GM19043 (cell line): ENCODE measurements at regions not wholly inside any gene's neighbourhood (a gene's known extent, or its start where the extent isn't known, plus 50 kb on each side); places are given as distances from the start of the nearest gene placed in this dataset.

Source experiments
- ATAC-seq: cut with Tn5 transposase; IDR thresholded peaks from one replicate; pipeline ENCODE4 v1.9.1; 2021; ENCODE audit warnings: low read depth; ENCODE audit not compliant: unreplicated experiment

DNA sequence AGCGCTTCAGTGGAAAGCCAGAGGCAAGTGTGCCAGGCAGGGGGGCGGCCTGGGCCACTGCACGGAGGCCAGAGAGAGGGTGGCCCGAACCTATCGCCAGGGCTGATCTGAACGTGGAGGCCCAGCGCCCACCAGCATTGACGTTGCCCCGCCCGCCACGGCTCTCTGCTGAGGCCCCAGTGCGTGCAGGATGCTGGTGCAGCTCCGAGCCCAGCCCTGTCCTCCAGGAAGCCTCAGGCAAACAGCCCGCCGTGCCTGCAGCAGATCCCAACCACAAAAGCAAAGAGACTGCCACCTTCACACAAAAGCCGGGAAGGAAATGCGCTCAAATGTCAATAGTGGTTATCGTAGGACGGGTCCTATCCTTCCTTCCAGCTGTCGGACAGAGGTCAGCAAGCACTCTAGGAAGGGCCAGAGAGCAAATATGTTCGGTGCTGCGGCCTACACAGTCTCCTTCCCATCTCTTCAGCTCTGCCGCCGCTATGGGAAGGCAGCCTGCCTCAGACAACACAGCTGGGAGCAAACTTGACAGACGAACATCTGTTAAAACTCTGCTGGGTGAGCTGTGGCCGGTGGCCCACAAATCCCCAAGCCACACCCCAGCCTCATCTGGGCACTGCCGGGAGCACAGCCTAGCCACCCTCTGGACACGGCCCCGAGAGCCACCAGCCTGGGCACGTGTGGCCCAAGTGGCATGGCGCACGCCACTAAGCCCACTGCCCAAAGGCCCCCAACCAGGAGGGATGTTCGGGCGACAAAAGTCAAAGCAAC, 146.2 kb downstream of the CRYBB2 start:
- no peak for ATAC-seq

- ATAC-seq: no peak
Observed at GRCh38 chr22:25366408-25366807, 147.0 kb downstream of the CRYBB2 start.

DNA sequence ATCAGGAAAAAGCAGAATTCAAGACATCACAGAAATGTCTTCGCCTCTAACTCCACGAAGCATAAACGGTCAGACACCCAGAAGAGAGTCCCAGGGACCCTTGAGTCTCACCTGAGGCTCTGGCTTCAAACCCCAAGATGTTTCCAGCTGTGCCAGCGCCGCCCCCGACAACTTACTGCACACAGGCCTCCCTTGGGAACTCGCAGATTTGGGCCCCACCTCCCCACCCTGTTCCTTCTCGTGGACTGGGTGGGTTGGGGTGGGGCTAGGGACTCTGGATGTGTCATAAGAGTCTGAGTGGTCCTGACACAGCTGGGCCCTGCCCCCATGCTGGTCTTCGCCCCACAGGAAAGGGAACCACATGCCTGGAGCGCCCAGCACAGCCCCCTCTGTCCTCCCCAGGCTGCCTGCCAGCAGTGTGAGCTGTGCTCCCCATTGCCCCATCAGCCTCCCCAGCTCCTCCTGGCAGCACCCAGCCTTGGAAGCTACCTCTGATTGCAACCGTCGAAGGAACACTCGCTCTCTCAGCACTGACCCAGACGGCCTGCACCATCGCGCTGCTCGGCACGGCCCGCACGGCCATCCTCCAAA, 147.5 kb downstream of the CRYBB2 start:
- no peak for ATAC-seq

- no peak for ATAC-seq
Observed at GRCh38 chr22:25367756-25368155, 148.3 kb downstream of the CRYBB2 start.

DNA sequence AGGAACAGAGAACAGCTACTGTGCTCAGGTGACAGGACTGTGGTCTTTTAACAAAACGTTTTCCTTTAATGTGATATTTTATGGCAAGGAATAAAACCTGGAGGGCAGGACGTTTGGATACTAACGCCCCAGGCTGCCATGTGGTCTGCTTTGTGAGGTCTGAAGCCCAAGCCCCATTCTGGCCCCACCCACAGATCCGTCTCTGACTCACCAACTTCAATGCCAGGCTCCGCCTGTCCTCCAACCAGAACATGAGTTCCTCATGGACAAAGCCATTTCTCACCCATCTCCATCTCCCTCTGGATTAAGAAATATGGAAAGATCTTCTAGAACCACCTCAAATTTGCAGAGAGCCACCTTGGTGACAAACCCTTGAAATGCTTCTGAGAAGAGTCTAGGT, 148.8 kb downstream of the CRYBB2 start:
- ATAC-seq: no peak

GRCh38 chr22:25369041-25369440, 149.6 kb downstream of the CRYBB2 start:
- ATAC-seq: no peak

DNA sequence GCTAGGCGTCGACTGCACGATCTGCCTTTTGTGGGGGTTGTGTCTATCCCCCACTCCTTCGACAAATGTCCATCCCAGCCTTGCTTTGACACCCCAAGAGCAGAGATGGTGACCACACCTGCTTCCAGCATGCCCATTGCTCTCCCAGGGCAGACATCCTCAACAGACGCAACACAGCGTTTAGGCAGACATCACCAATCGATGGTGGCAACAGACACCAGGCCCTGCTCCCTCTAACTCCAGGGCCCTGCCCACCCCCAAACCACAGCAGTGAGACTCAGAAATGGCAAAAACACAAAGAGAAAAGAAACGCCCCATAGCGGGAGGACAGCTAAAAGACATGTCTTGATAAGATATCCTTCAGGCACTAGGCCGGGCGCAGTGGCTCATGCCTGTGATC, 150.9 kb downstream of the CRYBB2 start:
- no peak for ATAC-seq

DNA sequence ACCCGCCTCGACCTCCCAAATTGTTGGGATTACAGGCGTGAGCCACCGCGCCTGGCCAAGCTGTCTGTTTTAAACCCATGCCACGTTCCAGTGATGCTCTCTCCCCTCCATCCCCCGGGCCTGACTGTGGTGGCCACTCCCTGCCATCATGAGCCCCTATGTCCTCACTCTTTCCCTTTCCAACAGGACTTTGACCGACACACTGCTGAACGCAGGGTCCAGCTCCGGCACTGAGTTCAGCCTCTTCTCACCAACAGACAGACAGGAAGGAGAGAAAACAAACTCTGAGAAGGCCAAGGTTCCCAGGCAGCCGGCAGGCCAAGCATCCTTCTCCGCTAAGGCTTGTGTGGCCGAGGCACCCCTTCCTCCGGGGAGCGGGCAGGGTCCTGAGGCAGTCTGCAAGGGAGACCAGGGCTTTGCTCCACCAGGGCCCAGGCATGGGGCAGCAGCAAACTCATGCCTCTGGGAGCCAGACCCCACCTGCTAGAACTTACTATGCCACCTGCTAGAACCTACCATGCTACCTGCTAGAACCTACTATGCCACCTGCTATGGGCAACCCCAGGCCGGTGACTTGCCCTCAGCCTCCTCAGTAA, 152.7 kb downstream of the CRYBB2 start:
- no peak for ATAC-seq

DNA sequence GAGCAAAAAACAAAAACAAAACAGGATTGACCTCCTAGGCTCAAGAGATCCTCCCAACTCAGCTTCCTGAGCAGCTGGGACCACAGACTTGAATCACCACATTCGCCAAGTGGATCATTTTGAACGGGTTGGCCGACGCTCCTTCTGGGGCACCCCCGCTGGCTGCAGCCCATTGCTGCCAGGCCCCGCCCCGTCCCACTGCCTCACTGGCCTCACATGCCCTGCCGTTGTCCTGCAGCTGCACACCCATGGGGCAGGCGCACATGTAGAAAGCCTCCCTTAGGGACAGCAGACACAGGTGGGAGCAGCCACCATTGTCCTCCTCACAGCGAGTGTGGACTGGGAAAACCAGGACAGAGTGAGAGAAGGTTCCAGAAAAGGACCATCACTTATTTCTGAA, 154.5 kb downstream of the CRYBB2 start:
- ATAC-seq: no peak

GRCh38 chr22:25374869-25375268, 155.4 kb downstream of the CRYBB2 start:
- ATAC-seq: no peak

GRCh38 chr22:25375683-25376082, 156.2 kb downstream of the CRYBB2 start:
- ATAC-seq: no peak

DNA sequence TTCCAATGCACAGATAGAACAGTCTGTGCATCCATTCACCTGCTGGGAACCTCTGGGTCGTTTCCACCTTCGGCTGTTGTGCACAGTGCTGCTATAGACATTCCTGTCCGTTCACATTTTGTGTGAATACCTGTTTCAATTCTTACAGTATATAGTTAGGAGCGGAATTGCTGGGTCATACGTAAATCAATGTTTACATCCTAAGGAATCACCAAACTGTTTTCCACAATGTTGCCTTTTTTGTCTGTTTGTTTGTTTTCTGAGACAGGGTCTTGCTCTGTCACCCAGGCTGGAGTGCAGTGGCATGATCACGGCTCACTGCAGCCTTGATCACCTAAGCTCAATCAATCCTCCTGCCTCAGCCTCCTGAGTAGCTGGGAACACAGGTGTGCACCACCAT, 158.3 kb downstream of the CRYBB2 start:
- no peak for ATAC-seq

DNA sequence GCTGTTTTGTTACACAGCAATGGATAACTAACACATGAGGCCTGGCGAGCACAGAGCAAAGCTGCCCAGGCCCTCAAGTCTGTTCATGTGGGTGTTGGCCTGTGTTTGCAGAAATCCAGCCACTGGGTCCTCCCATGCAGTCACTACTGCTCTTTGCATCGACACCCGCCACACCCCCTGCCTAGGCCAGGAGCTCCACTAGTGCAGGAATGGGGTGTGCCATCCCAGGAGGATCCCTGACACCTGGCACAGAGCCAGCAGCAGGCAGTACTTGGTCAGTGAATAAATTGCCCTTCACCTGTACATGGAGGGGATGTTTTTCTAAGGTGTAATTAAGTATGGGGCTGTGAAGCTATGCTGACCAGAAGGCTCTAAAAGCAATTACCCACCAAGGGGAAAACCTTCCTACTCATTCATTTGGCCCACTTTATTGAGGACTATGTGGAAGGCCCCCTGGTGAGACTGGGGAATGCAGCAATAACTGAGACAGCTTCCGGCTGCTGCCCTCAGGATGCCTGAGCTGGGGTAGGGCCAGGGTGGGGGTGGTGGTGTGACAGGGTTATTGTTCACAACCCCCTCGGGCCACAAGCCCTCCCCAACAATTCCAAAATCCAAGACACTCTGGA, 160.8 kb downstream of the CRYBB2 start:
- no peak for ATAC-seq

GRCh38 chr22:25382762-25383161, 163.3 kb downstream of the CRYBB2 start:
- no peak for ATAC-seq

DNA sequence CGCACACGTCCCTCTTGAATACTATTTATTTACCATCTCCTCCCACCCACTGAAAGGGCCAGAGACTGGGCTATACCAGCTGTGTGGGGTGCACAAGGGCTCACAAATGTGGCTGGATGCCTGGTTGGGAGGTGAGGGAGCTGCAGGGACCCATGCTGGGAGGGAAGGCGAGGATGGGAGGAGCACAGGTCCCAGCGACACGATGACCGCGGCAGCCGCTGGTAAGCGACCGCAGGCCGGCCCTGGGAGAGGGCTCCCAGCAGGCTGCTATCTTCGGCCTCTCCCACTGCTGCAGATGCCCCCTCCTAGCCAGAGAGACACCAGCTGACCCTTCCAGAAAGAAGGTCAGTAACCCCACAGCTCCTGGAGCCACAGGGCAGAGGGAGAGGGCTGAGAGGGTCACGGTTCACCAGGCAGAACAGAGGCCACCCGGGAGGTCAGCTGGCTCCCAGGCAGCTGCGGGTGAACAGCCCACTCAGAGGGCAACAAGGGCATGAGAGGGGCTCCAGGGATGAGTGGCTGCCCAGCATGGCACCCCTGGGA, 163.9 kb downstream of the CRYBB2 start:
- ATAC-seq: no peak

- no peak for ATAC-seq
Observed at GRCh38 chr22:25383892-25384291, 164.5 kb downstream of the CRYBB2 start.

GRCh38 chr22:25386538-25386884, 167.1 kb downstream of the CRYBB2 start:
- ATAC-seq: no peak

DNA sequence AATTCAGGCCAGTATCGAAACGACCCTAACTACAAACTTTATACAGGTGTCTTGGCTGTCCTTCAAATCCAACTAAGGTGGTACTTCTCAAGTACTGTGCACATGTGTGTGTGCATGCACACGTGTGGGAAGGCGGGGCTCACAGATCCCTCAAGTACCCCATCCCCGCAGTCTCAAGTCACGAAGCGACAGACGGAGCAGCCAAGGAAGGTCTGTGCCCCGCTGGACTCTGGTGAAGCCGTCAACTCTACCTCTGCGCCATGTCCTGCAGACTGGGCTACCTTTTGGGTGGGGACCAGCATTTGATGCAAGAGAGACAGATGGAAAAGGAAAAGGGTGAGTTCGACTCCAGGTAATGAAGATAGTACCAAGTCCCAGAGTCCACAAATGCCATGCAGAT, 169.0 kb downstream of the CRYBB2 start:
- no peak for ATAC-seq

DNA sequence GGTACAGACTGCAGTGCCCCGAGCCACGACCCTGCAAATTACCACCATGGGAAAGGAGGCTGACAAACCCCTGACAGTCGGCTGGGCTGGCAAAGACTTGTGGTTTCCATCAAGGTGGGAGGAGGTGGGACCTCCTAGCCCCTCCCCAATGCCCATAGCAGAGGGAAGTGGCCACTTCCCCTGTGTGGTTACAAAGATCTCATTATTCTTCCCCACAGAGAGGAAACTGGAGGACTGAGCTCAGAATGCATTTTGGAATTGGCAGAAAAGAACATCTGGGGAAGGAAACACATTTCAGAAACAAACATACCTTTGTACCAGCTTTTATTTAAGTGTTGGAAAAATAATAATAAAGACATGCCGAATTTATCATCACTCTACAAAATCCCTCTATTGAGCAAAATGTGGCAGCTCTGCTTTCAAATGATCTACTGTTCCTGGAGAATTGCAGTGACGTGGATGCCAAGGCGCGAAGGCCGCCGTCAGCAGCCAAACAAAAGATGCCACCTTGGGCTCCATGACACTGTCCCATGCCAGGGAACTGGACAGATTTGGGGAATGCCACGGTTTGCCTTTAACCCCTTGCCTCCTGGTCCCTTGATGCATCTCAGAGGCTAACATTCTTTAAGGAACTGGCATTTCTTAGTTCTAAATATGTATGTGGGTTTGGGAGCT, 169.6 kb downstream of the CRYBB2 start:
- no peak for ATAC-seq

DNA sequence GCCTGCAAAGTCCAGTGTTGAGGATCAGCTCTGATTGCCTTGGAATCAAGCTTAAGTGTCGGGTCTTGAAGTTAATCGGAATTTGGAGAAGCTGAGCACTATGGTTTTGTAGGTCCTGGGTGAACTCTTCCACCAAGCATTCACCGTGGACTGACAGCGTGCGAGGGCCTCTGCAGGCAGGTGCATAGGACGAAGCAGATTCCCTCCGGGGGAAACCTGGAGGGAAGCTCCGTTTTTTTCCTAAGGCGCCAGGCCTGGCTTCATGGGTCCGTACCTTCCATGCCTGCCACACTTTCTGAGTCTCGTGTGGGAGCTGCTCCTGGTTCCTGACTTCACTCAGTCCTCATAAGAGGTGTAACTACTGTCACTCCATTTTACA, 170.1 kb downstream of the CRYBB2 start:
- no peak for ATAC-seq
